ENCODE measurements at regions not wholly inside any gene's neighbourhood (a gene's known extent, or its start where the extent isn't known, plus 50 kb on each side); places are given as distances from the start of the nearest gene placed in this dataset.

- H3K36me3 Mint-ChIP-seq (ENCODE audit: low read depth), result no peaks in the 10 kb centered on the region; the same call in 2 of the 3 replicates
- ATAC-seq (no peak), DNase-seq (ENCODE audit: low spot score) (peak; percentile 6)
- no peaks in the 10 kb centered on the region for H3F3A ChIP-seq (replicated peaks; ENCODE audit: low read depth)
- H3K9me3 Mint-ChIP-seq, result peaks cover 5% of the 10 kb centered on the region; the same call in 2 of the 3 replicates
- H3K4me2 ChIP-seq, result no peak overlapping the region
- no peak for TF ChIP-seq CTCF (conservative IDR thresholded peaks at IDR 0.05; ENCODE audit: low read depth in 2 of 2)
- no peak for TF ChIP-seq CREB1 (CRISPR knock-in tag; IDR thresholded peaks at IDR 0.05; ENCODE audit: low read depth)
- TF ChIP-seq ZNF462 (CRISPR knock-in tag; IDR thresholded peaks at IDR 0.05), result no peak
- no peak for TF ChIP-seq EZH2phosphoT487 (IDR thresholded peaks at IDR 0.05; ENCODE audit: unreplicated experiment)
- no peak for TF ChIP-seq REST (IDR thresholded peaks at IDR 0.05; ENCODE audit: unreplicated experiment)
- peaks cover 15% of the 10 kb centered on the region for H3K9me2 ChIP-seq (ENCODE audit: insufficient read depth)
- H3K4me3 Mint-ChIP-seq, result no peak overlapping the region
- no peak overlapping the region for H3K27ac ChIP-seq (ENCODE audit: low read depth)
- H3K27me3 ChIP-seq (ENCODE audit: insufficient read depth), result no peaks in the 10 kb centered on the region
- H3K27me3 Mint-ChIP-seq (ENCODE audit: insufficient read depth, low read depth, poor library complexity), result no peaks in the 10 kb centered on the region
- peaks cover 4% of the 10 kb centered on the region; the same call in 1 of the 3 replicates for H3K4me1 Mint-ChIP-seq
- H2AFZ ChIP-seq, result peak overlapping the region; percentile 81; the same call in 1 of the 2 replicates
- H4K20me1 ChIP-seq (replicated peaks; ENCODE audit: insufficient read depth), result no peaks in the 10 kb centered on the region
- H3K4me3 ChIP-seq, result no peak overlapping the region
- no peaks in the 10 kb centered on the region for H3K4me1 ChIP-seq (ENCODE audit: insufficient read depth)
- no peak overlapping the region for H3K27ac Mint-ChIP-seq
- no peaks in the 10 kb centered on the region for H3K36me3 ChIP-seq (ENCODE audit: insufficient read depth)
- H3K79me2 ChIP-seq (replicated peaks; ENCODE audit: insufficient read depth), result no peaks in the 10 kb centered on the region
Measured at GRCh38 chr2:67485431-67485830, 88.3 kb downstream of the ETAA1 start.
